K562 (cell line): ENCODE measurements at regions not wholly inside any gene's neighbourhood (a gene's known extent, or its start where the extent isn't known, plus 50 kb on each side); places are given as distances from the start of the nearest gene placed in this dataset.

Experiments
- ATAC-seq: fragments of 200-7000 bp; cut with Tn5 transposase; 3 replicates; pipeline ENCODE4 v1.9.1; 2020; ENCODE audit warnings: moderate library complexity
- BruUV-seq: library from RNA; stranded (reverse); fragments of 400-500 nt; replicated peaks from 2 replicates; lab custom pipeline; 2021; lab: Mats Ljungman, UMichigan
- CTCF ChIA-PET: fragments of 300-600 bp; formaldehyde crosslinking; extraction: SDS; loops from one replicate; lab custom pipeline; 2021; ENCODE audit warnings: low intra/inter-chr PET ratio; lab: Yijun Ruan, JAX
- POLR2A ChIA-PET: fragments of 300-600, 350-650 bp; sonication (Branson Sonifier 250); formaldehyde crosslinking; extraction: SDS; loops from one replicate; lab custom pipeline; 2021; ENCODE audit warnings: antibody characterized with exemption, inconsistent platforms; lab: Yijun Ruan, JAX
- DNase-seq, 4 experiments: peaks; one replicate each; pipeline versions ENCODE4 v3.0.0 to v3.0.0-alpha.2; 2011 to 2018; ENCODE audit warnings: low spot score in 3 of 4, mixed read lengths in 3 of 4; ENCODE audit errors: extremely low read depth in 1 of 4
- FAIRE-seq: peaks from 2 replicates; lab custom pipeline; 2011; peaks lifted over from hg19 to GRCh38; lab: Jason Lieb, UNC
- H2AFZ ChIP-seq: 2 replicates; pipeline ENCODE4 v1.6.0; 2011; ENCODE audit warnings: low read depth, low read length, control low read depth, inconsistent platforms
- H3K27ac ChIP-seq: fragments of 200-600 bp; 3 replicates; pipeline ENCODE4 v1.8.0; 2011; ENCODE audit warnings: low read depth, mild to moderate bottlenecking, control low read depth, inconsistent platforms, low read length, moderate library complexity, mixed read lengths; ENCODE audit errors: extremely low read depth
- H3K27me3 ChIP-seq, 2 experiments: fragments of 300-600 bp in 1 of 2; 2 replicates in 1 of 2; 3 replicates in 1 of 2; pipeline versions ENCODE4 v1.6.0 to v1.8.0; 2011; ENCODE audit warnings: inconsistent platforms in 2 of 2, low read length in 2 of 2, mild to moderate bottlenecking in 1 of 2, mixed read lengths in 1 of 2, moderate library complexity in 1 of 2; ENCODE audit not compliant: control insufficient read depth in 2 of 2, insufficient read depth in 2 of 2
- H3K36me3 ChIP-seq: fragments of 300-600 bp; 3 replicates; pipeline ENCODE4 v1.8.0; 2011; ENCODE audit warnings: mild to moderate bottlenecking, low read length, inconsistent platforms; ENCODE audit not compliant: control insufficient read depth, insufficient read depth
- H3K4me1 ChIP-seq, 2 experiments: fragments of 200-600 bp in 1 of 2; replicated peaks in 1 of 2; 2 replicates in 1 of 2; 3 replicates in 1 of 2; pipeline versions ENCODE4 v1.5.1 to v1.8.0; 2011; ENCODE audit warnings: inconsistent platforms in 2 of 2, low read length in 2 of 2, mild to moderate bottlenecking in 1 of 2, mixed read lengths in 1 of 2, moderate library complexity in 1 of 2; ENCODE audit not compliant: control insufficient read depth in 2 of 2, insufficient read depth in 2 of 2
- H3K4me2 ChIP-seq: 2 replicates; pipeline ENCODE4 v1.6.1; 2011; ENCODE audit warnings: low read length, control low read depth, inconsistent platforms, mixed read lengths; ENCODE audit not compliant: insufficient read depth
- H3K4me3 ChIP-seq: fragments of 200-600 bp; sonication (generic), shearing (Covaris generic); 2 replicates; pipeline ENCODE4 v1.5.1; 2016; ENCODE audit warnings: control low read depth, inconsistent platforms
- H3K79me2 ChIP-seq: fragments of 200-600 bp; 3 replicates; pipeline ENCODE4 v1.8.0; 2011; ENCODE audit warnings: low read length, inconsistent platforms; ENCODE audit not compliant: control insufficient read depth, insufficient read depth
- H3K9ac ChIP-seq, 2 experiments: 2 replicates each; pipeline versions ENCODE4 v1.6.0 to v1.6.1; 2011; ENCODE audit warnings: low read depth in 2 of 2, low read length in 2 of 2, control low read depth in 1 of 2, inconsistent platforms in 1 of 2, mild to moderate bottlenecking in 1 of 2, mixed read lengths in 1 of 2; ENCODE audit not compliant: insufficient read depth in 1 of 2
- H3K9me1 ChIP-seq: one replicate; pipeline ENCODE4 v1.6.0; 2011; ENCODE audit warnings: inconsistent platforms, mild to moderate bottlenecking, low read length, moderate library complexity; ENCODE audit not compliant: control insufficient read depth, insufficient read depth
- H3K9me3 ChIP-seq: replicated peaks from 2 replicates; pipeline ENCODE4 v1.5.1; 2011; ENCODE audit warnings: low read depth, low read length, inconsistent platforms; ENCODE audit not compliant: control insufficient read depth, insufficient read depth
- H4K20me1 ChIP-seq: replicated peaks from 2 replicates; pipeline ENCODE4 v1.6.1; 2011; ENCODE audit warnings: low read length, inconsistent platforms, mixed read lengths; ENCODE audit not compliant: control insufficient read depth, insufficient read depth
- ARID4B ChIP-seq: sonication (generic); formaldehyde crosslinking; IDR thresholded peaks from 2 replicates; pipeline ENCODE4 v1.8.0; 2022; ENCODE audit warnings: mild to moderate bottlenecking, missing genetic modification reagents
- GABPA ChIP-seq: fragments of 200-800 bp; sonication (Bioruptor generic); conservative IDR thresholded peaks from 2 replicates; pipeline ENCODE4 v1.6.1; 2016; ENCODE audit warnings: low read depth, missing genetic modification characterization, missing compliant biosample characterization
- IRF1 ChIP-seq: sonication (generic); formaldehyde crosslinking; IDR thresholded peaks from 2 replicates; pipeline ENCODE4 v1.8.0; 2022; ENCODE audit warnings: missing genetic modification reagents, mild to moderate bottlenecking, borderline replicate concordance
- NCOA4 ChIP-seq: fragments of 450-650 bp; IDR thresholded peaks from 2 replicates; pipeline ENCODE4 v1.6.1; 2018; ENCODE audit warnings: mild to moderate bottlenecking; ENCODE audit not compliant: partially characterized antibody
- POLR2AphosphoS5 ChIP-seq: IDR thresholded peaks from 2 replicates; pipeline ENCODE4 v1.6.1; 2011; ENCODE audit warnings: mild to moderate bottlenecking, low read depth, low read length, moderate library complexity; ENCODE audit not compliant: control insufficient read depth, insufficient read depth
- RBBP5 ChIP-seq: fragments of 200-600 bp; sonication (generic); IDR thresholded peaks from 2 replicates; pipeline ENCODE4 v1.6.1; 2012; ENCODE audit warnings: borderline replicate concordance, mild to moderate bottlenecking, low read length, control low read depth, inconsistent platforms; ENCODE audit not compliant: insufficient read depth, poor library complexity, severe bottlenecking
- SMAD4 ChIP-seq: fragments of 250-450 bp; sonication (Bioruptor Pico); conservative IDR thresholded peaks from 2 replicates; pipeline ENCODE4 v1.8.0; 2021; ENCODE audit warnings: inconsistent platforms, mild to moderate bottlenecking, moderate library complexity
- SRSF3 ChIP-seq: fragments of 200-400 bp; formaldehyde crosslinking; IDR thresholded peaks from 2 replicates; pipeline ENCODE4 v1.6.1; 2016; ENCODE audit warnings: mild to moderate bottlenecking, low read length, moderate library complexity; ENCODE audit not compliant: insufficient read depth
- ZNF280B ChIP-seq: fragments of 250-450 bp; sonication (Bioruptor Pico); IDR thresholded peaks from 2 replicates; pipeline ENCODE4 v1.5.1; 2021; ENCODE audit warnings: mild to moderate bottlenecking
- WGBS: fragments of 100-300 bp; shearing (Covaris generic); methylation state at CpG from one replicate; pipeline ENCODE4 v1.1.6; 2016; ENCODE audit warnings: low coverage, mixed read lengths; ENCODE audit not compliant: insufficient coverage; ENCODE audit errors: missing lambda C conversion rate; 5-methylcytosine and 5-hydroxymethylcytosine counted together
- in situ Hi-C: fragments of 300-500 bp; cut with MboI; formaldehyde crosslinking; loops from 4 replicates; pipeline ENCODE4 v1.15.0; 2018; ENCODE audit warnings: inconsistent platforms, mixed read lengths
- intact Hi-C: fragments of 100-400 bp; cut with micrococcal nuclease; formaldehyde crosslinking; loops from 2 replicates; pipeline ENCODE4 v1.14.2; 2022
- TF ChIP-seq, protein P1 (sequence below): fragments of 250-450 bp; sonication (Bioruptor Pico); IDR thresholded peaks from 2 replicates; pipeline ENCODE4 v1.6.1; 2021; ENCODE audit warnings: mild to moderate bottlenecking
- TF ChIP-seq, protein P2 (sequence below): IDR thresholded peaks from 2 replicates; pipeline ENCODE4 v1.6.1; 2014; ENCODE audit warnings: antibody characterized with exemption

DNA sequence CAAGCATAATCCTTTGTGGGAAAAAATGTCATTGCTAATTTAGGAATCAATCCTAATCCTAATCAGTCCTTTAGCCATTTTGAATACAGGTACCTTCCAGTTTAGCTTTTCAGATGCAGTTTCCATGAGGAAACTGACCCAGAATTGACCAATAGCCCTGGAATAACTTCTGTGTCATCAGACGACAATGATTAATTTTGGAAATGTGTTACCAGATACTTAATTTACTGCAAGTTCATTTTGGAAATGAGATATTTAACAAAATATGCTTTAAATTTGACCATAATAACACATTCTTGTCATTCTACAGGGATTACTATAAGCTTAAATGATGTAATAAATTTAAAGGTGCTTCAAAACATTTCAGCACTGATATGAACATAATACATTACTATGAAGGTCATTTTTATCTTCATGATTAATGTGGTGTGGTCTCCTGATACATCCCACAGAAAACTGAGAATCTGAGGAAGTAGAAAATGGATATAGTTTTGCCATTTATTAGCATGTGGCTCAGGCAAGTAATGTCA, 129.8 kb upstream of the SH3BP4 start:
- Histone ChIP-seq H2AFZ (no peak overlapping the region), H3K4me3 (no peak overlapping the region), H3K4me1 (no peaks in the 10 kb centered on the region), H3K9me1 (no peaks in the 10 kb centered on the region), H3K9ac (no peak overlapping the region), H3K79me2 (no peaks in the 10 kb centered on the region), H3K9me3 (no peaks in the 10 kb centered on the region), H3K4me2 (no peak overlapping the region), H3K27me3 (no peaks in the 10 kb centered on the region), H4K20me1 (no peaks in the 10 kb centered on the region; the same call in 1 of the 2 replicates), H3K36me3 (no peaks in the 10 kb centered on the region), H3K27ac (no peak overlapping the region)
- BruUV-seq = no TSS peak
- 0% methylated on average over 1 of the region's 1 CpG for WGBS
- DNase-seq = no peak
- FAIRE-seq = no peak
- in situ Hi-C loops = no loop called here
- CTCF ChIA-PET = no interaction called here
- intact Hi-C loops = no loop called here
- no peak for ATAC-seq
- POLR2A ChIA-PET = no interaction called here
- TF ChIP-seq, protein P1, sequence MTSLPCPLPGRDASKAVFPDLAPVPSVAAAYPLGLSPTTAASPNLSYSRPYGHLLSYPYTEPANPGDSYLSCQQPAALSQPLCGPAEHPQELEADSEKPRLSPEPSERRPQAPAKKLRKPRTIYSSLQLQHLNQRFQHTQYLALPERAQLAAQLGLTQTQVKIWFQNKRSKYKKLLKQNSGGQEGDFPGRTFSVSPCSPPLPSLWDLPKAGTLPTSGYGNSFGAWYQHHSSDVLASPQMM = no peak
- no peak for TF ChIP-seq SRSF3
- TF ChIP-seq ZNF280B = no peak
- no peak for TF ChIP-seq GABPA (tag)
- TF ChIP-seq ARID4B (CRISPR knock-in tag) = no peak
- no peak for TF ChIP-seq POLR2AphosphoS5
- TF ChIP-seq, protein P2, sequence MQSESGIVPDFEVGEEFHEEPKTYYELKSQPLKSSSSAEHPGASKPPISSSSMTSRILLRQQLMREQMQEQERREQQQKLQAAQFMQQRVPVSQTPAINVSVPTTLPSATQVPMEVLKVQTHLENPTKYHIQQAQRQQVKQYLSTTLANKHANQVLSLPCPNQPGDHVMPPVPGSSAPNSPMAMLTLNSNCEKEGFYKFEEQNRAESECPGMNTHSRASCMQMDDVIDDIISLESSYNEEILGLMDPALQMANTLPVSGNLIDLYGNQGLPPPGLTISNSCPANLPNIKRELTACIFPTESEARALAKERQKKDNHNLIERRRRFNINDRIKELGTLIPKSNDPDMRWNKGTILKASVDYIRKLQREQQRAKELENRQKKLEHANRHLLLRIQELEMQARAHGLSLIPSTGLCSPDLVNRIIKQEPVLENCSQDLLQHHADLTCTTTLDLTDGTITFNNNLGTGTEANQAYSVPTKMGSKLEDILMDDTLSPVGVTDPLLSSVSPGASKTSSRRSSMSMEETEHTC = no peak
- TF ChIP-seq NCOA4 = no peak
- no peak for TF ChIP-seq IRF1 (CRISPR knock-in tag)
- no peak for TF ChIP-seq RBBP5
- TF ChIP-seq SMAD4 = no peak
